Astrocyte (in vitro differentiated cells and primary cell): ENCODE measurements at regions not wholly inside any gene's neighbourhood (a gene's known extent, or its start where the extent isn't known, plus 50 kb on each side); places are given as distances from the start of the nearest gene placed in this dataset.

ENCODE experiments used
- DNase-seq: peaks from one replicate; pipeline ENCODE4 v3.0.0-alpha.2; 2010; ENCODE audit warnings: low read depth
- FAIRE-seq: peaks from 2 replicates; lab custom pipeline; 2011; peaks lifted over from hg19 to GRCh38; lab: Jason Lieb, UNC
- H2AFZ ChIP-seq: 2 replicates; pipeline ENCODE4 v1.6.0; 2012; ENCODE audit warnings: low read depth, low read length, inconsistent platforms
- H3K27ac ChIP-seq: 2 replicates; pipeline ENCODE4 v1.5.1; 2011; ENCODE audit warnings: low read depth, low read length, inconsistent platforms
- H3K27me3 ChIP-seq: 2 replicates; pipeline ENCODE4 v1.6.0; 2011; ENCODE audit warnings: low read length, inconsistent platforms; ENCODE audit not compliant: insufficient read depth
- H3K36me3 ChIP-seq: 2 replicates; pipeline ENCODE4 v1.5.1; 2011; ENCODE audit warnings: low read length, inconsistent platforms; ENCODE audit not compliant: insufficient read depth
- H3K4me1 ChIP-seq: 2 replicates; pipeline ENCODE4 v1.5.1; 2011; ENCODE audit warnings: low read length, inconsistent platforms; ENCODE audit not compliant: insufficient read depth
- H3K4me2 ChIP-seq: 2 replicates; pipeline ENCODE4 v1.6.0; 2012; ENCODE audit warnings: low read length, inconsistent platforms
- H3K4me3 ChIP-seq: 2 replicates; pipeline ENCODE4 v1.5.1; 2011; ENCODE audit warnings: low read depth, mild to moderate bottlenecking, low read length, inconsistent platforms; ENCODE audit not compliant: insufficient read depth
- H3K79me2 ChIP-seq: 2 replicates; pipeline ENCODE4 v1.6.0; 2012; ENCODE audit warnings: mild to moderate bottlenecking, low read length, inconsistent platforms; ENCODE audit not compliant: insufficient read depth
- H3K9ac ChIP-seq: 2 replicates; pipeline ENCODE4 v1.6.0; 2012; ENCODE audit warnings: mild to moderate bottlenecking, low read length, inconsistent platforms
- H3K9me3 ChIP-seq: 2 replicates; pipeline ENCODE4 v1.5.1; 2012; ENCODE audit warnings: low read depth, mild to moderate bottlenecking, low read length, inconsistent platforms; ENCODE audit not compliant: insufficient read depth
- H4K20me1 ChIP-seq: 2 replicates; pipeline ENCODE4 v1.6.0; 2012; ENCODE audit warnings: low read length, inconsistent platforms; ENCODE audit not compliant: insufficient read depth
- H3K27ac Mint-ChIP-seq: one replicate; pipeline ENCODE4 v1.8.0; 2021; ENCODE audit warnings: mild to moderate bottlenecking, mixed read lengths; ENCODE audit not compliant: unreplicated experiment
- H3K27me3 Mint-ChIP-seq: one replicate; pipeline ENCODE4 v1.8.0; 2021; ENCODE audit warnings: low read depth, mixed read lengths; ENCODE audit not compliant: unreplicated experiment
- H3K36me3 Mint-ChIP-seq: one replicate; pipeline ENCODE4 v1.8.0; 2021; ENCODE audit warnings: low read depth, mixed read lengths; ENCODE audit not compliant: unreplicated experiment
- H3K4me1 Mint-ChIP-seq: one replicate; pipeline ENCODE4 v1.8.0; 2021; ENCODE audit warnings: low read depth, mixed read lengths; ENCODE audit not compliant: unreplicated experiment
- H3K4me3 Mint-ChIP-seq: one replicate; pipeline ENCODE4 v1.8.0; 2021; ENCODE audit warnings: mild to moderate bottlenecking, moderate library complexity, mixed read lengths; ENCODE audit not compliant: unreplicated experiment
- H3K9me3 Mint-ChIP-seq: one replicate; pipeline ENCODE4 v1.8.0; 2021; ENCODE audit warnings: mild to moderate bottlenecking, mixed read lengths; ENCODE audit not compliant: unreplicated experiment
- EZH2 ChIP-seq: IDR thresholded peaks from 2 replicates; pipeline ENCODE4 v1.6.1; 2012; ENCODE audit warnings: mild to moderate bottlenecking, low read length, inconsistent platforms; ENCODE audit not compliant: insufficient read depth
- TF ChIP-seq, protein P1 (sequence below): IDR thresholded peaks from 2 replicates; pipeline ENCODE4 v1.5.1; 2011; ENCODE audit warnings: low read depth, mild to moderate bottlenecking, inconsistent platforms, low read length, moderate library complexity; ENCODE audit not compliant: insufficient read depth

GRCh38 chr7:22052674-22053365 lies 107.1 kb upstream of the CDCA7L start:
- H2AFZ ChIP-seq, result no peak overlapping the region
- no peaks in the 10 kb centered on the region for H4K20me1 ChIP-seq
- no peaks in the 10 kb centered on the region for H3K36me3 Mint-ChIP-seq
- no peak overlapping the region for H3K4me3 ChIP-seq
- TF ChIP-seq, protein P1, sequence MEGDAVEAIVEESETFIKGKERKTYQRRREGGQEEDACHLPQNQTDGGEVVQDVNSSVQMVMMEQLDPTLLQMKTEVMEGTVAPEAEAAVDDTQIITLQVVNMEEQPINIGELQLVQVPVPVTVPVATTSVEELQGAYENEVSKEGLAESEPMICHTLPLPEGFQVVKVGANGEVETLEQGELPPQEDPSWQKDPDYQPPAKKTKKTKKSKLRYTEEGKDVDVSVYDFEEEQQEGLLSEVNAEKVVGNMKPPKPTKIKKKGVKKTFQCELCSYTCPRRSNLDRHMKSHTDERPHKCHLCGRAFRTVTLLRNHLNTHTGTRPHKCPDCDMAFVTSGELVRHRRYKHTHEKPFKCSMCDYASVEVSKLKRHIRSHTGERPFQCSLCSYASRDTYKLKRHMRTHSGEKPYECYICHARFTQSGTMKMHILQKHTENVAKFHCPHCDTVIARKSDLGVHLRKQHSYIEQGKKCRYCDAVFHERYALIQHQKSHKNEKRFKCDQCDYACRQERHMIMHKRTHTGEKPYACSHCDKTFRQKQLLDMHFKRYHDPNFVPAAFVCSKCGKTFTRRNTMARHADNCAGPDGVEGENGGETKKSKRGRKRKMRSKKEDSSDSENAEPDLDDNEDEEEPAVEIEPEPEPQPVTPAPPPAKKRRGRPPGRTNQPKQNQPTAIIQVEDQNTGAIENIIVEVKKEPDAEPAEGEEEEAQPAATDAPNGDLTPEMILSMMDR, result no peak
- no peak for TF ChIP-seq EZH2
- no peak overlapping the region for H3K27ac ChIP-seq
- no peak overlapping the region for H3K4me3 Mint-ChIP-seq
- H3K9ac ChIP-seq, result no peak overlapping the region
- H3K27ac Mint-ChIP-seq, result no peak overlapping the region
- no peaks in the 10 kb centered on the region for H3K27me3 ChIP-seq
- no peak overlapping the region for H3K4me2 ChIP-seq
- FAIRE-seq, result no peak
- H3K9me3 Mint-ChIP-seq, result no peaks in the 10 kb centered on the region
- H3K4me1 Mint-ChIP-seq, result no peaks in the 10 kb centered on the region
- no peaks in the 10 kb centered on the region for H3K36me3 ChIP-seq
- H3K4me1 ChIP-seq, result no peaks in the 10 kb centered on the region
- H3K9me3 ChIP-seq, result no peaks in the 10 kb centered on the region
- H3K27me3 Mint-ChIP-seq, result peaks cover 5% of the 10 kb centered on the region
- no peaks in the 10 kb centered on the region for H3K79me2 ChIP-seq
- no peak for DNase-seq

DNA sequence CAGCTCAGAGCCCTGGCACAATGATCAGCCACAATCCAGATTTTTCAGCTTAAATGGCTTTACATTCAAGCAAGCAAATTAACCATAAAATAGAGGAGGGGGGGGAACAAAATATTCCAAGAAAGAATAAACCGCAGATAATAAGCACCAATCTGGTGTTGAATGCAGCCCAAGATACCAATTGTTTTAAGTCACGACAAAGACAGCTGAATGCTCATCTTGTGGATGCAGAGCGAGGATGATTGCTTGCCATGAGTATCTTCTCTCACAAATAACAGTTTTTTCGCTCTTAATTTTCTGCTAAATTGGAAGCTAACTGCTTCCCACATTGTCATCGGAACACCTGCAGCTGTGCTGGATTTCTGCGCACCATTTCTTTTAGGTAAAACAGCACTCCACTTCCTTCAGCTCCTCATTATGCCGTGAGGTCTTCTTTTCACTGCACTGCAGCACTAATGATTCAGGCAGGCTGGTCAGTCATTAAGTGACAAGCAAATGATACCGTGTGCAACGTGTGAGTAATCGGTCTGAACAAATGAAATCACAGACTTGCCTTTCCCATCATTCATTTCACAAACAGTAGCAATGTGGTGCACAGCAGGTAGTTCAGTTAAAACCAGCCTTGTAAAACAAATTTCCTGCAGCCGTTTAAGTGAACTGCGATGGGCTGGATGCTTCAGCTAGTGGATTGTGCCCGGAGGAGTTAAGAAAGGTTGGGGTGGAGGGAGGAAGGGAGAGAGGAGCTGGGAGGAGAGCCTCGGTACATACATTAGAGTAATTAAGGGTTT lies 106.4 kb upstream of the CDCA7L start:
- Histone ChIP-seq H3K79me2 (no peaks in the 10 kb centered on the region), H3K36me3 (no peaks in the 10 kb centered on the region), H3K27ac (no peak overlapping the region), H3K4me3 (no peak overlapping the region), H3K4me1 (no peaks in the 10 kb centered on the region), H3K27me3 (no peaks in the 10 kb centered on the region), H4K20me1 (no peaks in the 10 kb centered on the region), H3K9ac (no peak overlapping the region), H3K4me2 (peak overlapping the region; percentile 32), H2AFZ (peak overlapping the region; percentile 52), H3K9me3 (no peaks in the 10 kb centered on the region)
- TF ChIP-seq, protein P1, result no peak
- TF ChIP-seq EZH2, result no peak
- FAIRE-seq (no peak), DNase-seq (no peak)
- Mint-ChIP-seq H3K9me3 (no peaks in the 10 kb centered on the region), H3K27me3 (peaks cover 5% of the 10 kb centered on the region), H3K4me3 (no peak overlapping the region), H3K4me1 (no peaks in the 10 kb centered on the region), H3K27ac (no peak overlapping the region), H3K36me3 (no peaks in the 10 kb centered on the region)
